Mesenchymal stem cell (in vitro differentiated cells and primary cell): ENCODE measurements at regions not wholly inside any gene's neighbourhood (a gene's known extent, or its start where the extent isn't known, plus 50 kb on each side); places are given as distances from the start of the nearest gene placed in this dataset.

ENCODE experiments used
- DNase-seq: peaks from one replicate; pipeline ENCODE4 v3.0.0-alpha.2; 2013
- H2AFZ ChIP-seq: one replicate; pipeline ENCODE4 v1.6.1; 2013; ENCODE audit warnings: low read depth, mild to moderate bottlenecking, control low read depth, inconsistent platforms, low read length, moderate library complexity
- H2AK5ac ChIP-seq: 2 replicates; pipeline ENCODE4 v1.6.1; 2013; ENCODE audit warnings: low read length, moderate library complexity, mild to moderate bottlenecking, inconsistent platforms; ENCODE audit not compliant: severe bottlenecking
- H2BK120ac ChIP-seq: one replicate; pipeline ENCODE4 v1.6.1; 2013; ENCODE audit warnings: low read depth, mild to moderate bottlenecking, inconsistent platforms, low read length, moderate library complexity
- H2BK12ac ChIP-seq, 2 experiments: one replicate each; pipeline ENCODE4 v1.6.1; 2013; ENCODE audit warnings: inconsistent platforms in 2 of 2, low read length in 2 of 2, mild to moderate bottlenecking in 2 of 2, moderate library complexity in 2 of 2, control low read depth in 1 of 2
- H2BK15ac ChIP-seq: one replicate; pipeline ENCODE4 v1.6.1; 2013; ENCODE audit warnings: mild to moderate bottlenecking, low read depth, inconsistent platforms; ENCODE audit not compliant: poor library complexity, severe bottlenecking
- H2BK5ac ChIP-seq: 2 replicates; pipeline ENCODE4 v1.6.1; 2013; ENCODE audit warnings: low read depth, mild to moderate bottlenecking, low read length, control low read depth, inconsistent platforms; ENCODE audit not compliant: poor library complexity, severe bottlenecking
- H3K14ac ChIP-seq, 2 experiments: one replicate each; pipeline ENCODE4 v1.6.1; 2013; ENCODE audit warnings: inconsistent platforms in 2 of 2, low read length in 2 of 2, control low read depth in 1 of 2, mild to moderate bottlenecking in 1 of 2, moderate library complexity in 1 of 2
- H3K18ac ChIP-seq, 2 experiments: one replicate each; pipeline ENCODE4 v1.6.1; 2013; ENCODE audit warnings: inconsistent platforms in 2 of 2, low read length in 2 of 2, control low read depth in 1 of 2, low read depth in 1 of 2, mild to moderate bottlenecking in 1 of 2
- H3K23ac ChIP-seq, 2 experiments: one replicate each; pipeline ENCODE4 v1.6.1; 2013; ENCODE audit warnings: inconsistent platforms in 2 of 2, low read length in 2 of 2, mild to moderate bottlenecking in 2 of 2, moderate library complexity in 2 of 2, control low read depth in 1 of 2
- H3K27ac ChIP-seq: 2 replicates; pipeline ENCODE4 v1.5.1; 2013; ENCODE audit warnings: mild to moderate bottlenecking, moderate library complexity, low read length, control low read depth, inconsistent platforms; ENCODE audit not compliant: poor library complexity, severe bottlenecking
- H3K27me3 ChIP-seq, 2 experiments: 2 replicates each; pipeline versions ENCODE4 v1.6.1 to v1.7.0; 2013; ENCODE audit warnings: low read length in 2 of 2, mild to moderate bottlenecking in 2 of 2, moderate library complexity in 2 of 2, control low read depth in 1 of 2, inconsistent platforms in 1 of 2; ENCODE audit not compliant: control insufficient read depth in 1 of 2, insufficient read depth in 1 of 2
- H3K36me3 ChIP-seq, 2 experiments: 2 replicates each; pipeline versions ENCODE4 v1.6.1 to v1.7.0; 2013; ENCODE audit warnings: low read length in 2 of 2, control low read depth in 1 of 2, inconsistent platforms in 1 of 2, low read depth in 1 of 2, mild to moderate bottlenecking in 1 of 2; ENCODE audit not compliant: insufficient read depth in 2 of 2, control insufficient read depth in 1 of 2
- H3K4ac ChIP-seq, 2 experiments: one replicate each; pipeline ENCODE4 v1.6.1; 2013; ENCODE audit warnings: inconsistent platforms in 2 of 2, low read length in 2 of 2, mild to moderate bottlenecking in 2 of 2, moderate library complexity in 2 of 2, control low read depth in 1 of 2, low read depth in 1 of 2
- H3K4me1 ChIP-seq: 2 replicates; pipeline ENCODE4 v1.6.1; 2013; ENCODE audit warnings: low read depth, low read length, control low read depth; ENCODE audit not compliant: control insufficient read depth, insufficient read depth
- H3K4me2 ChIP-seq: 2 replicates; pipeline ENCODE4 v1.6.1; 2013; ENCODE audit warnings: low read length, mild to moderate bottlenecking, inconsistent platforms; ENCODE audit not compliant: poor library complexity, severe bottlenecking
- H3K4me3 ChIP-seq, 2 experiments: 2 replicates each; pipeline versions ENCODE4 v1.5.1 to v1.7.0; 2013; ENCODE audit warnings: low read length in 2 of 2, mild to moderate bottlenecking in 2 of 2, control low read depth in 1 of 2, low read depth in 1 of 2; ENCODE audit not compliant: insufficient read depth in 1 of 2
- H3K79me1 ChIP-seq: replicated peaks from 2 replicates; pipeline ENCODE4 v1.6.1; 2013; ENCODE audit warnings: mild to moderate bottlenecking, control low read depth, low read length, inconsistent platforms; ENCODE audit not compliant: poor library complexity, severe bottlenecking
- H3K9ac ChIP-seq: 2 replicates; pipeline ENCODE4 v1.7.0; 2013; ENCODE audit warnings: mild to moderate bottlenecking, low read length, moderate library complexity
- H3K9me3 ChIP-seq: 2 replicates; pipeline ENCODE4 v1.7.0; 2013; ENCODE audit warnings: mild to moderate bottlenecking, low read length; ENCODE audit not compliant: control insufficient read depth
- H4K8ac ChIP-seq: one replicate; pipeline ENCODE4 v1.6.1; 2013; ENCODE audit warnings: inconsistent platforms, mild to moderate bottlenecking, low read length, moderate library complexity
- H4K91ac ChIP-seq: one replicate; pipeline ENCODE4 v1.6.1; 2013; ENCODE audit warnings: mild to moderate bottlenecking, low read length, inconsistent platforms
- WGBS: methylation state at CpG from one replicate; pipeline ENCODE4 v1.1.7; 2013; ENCODE audit warnings: mixed read lengths; 5-methylcytosine and 5-hydroxymethylcytosine counted together

GRCh38 chr2:52054824-52055223 is 1022.9 kb upstream of the NRXN1 start:
- Histone ChIP-seq H4K91ac (no peak overlapping the region), H3K4me1 (no peaks in the 10 kb centered on the region), H2BK15ac (no peak overlapping the region), H2BK12ac (no peak overlapping the region), H2AFZ (no peak overlapping the region), H3K36me3 (no peaks in the 10 kb centered on the region), H3K23ac (no peak overlapping the region), H3K4ac (no peak overlapping the region), H3K27me3 (no peaks in the 10 kb centered on the region), H2AK5ac (no peak overlapping the region), H3K4me2 (no peak overlapping the region), H3K9ac (no peak overlapping the region), H2BK5ac (no peak overlapping the region), H3K27ac (no peak overlapping the region), H3K14ac (no peak overlapping the region), H3K18ac (no peak overlapping the region), H3K79me1 (no peaks in the 10 kb centered on the region), H2BK120ac (no peak overlapping the region), H4K8ac (no peak overlapping the region), H3K4me3 (no peak overlapping the region), H3K9me3 (peaks cover 11% of the 10 kb centered on the region)
- 43% methylated on average over 2 of the region's 3 CpGs for WGBS
- no peak for DNase-seq

GRCh38 chr2:52036853-52037252 is 1004.9 kb upstream of the NRXN1 start:
- H4K8ac ChIP-seq, result no peak overlapping the region
- no peak overlapping the region for H3K18ac ChIP-seq
- H2AFZ ChIP-seq, result no peak overlapping the region
- H3K79me1 ChIP-seq, result no peaks in the 10 kb centered on the region
- no peak overlapping the region for H3K4me3 ChIP-seq
- H2BK5ac ChIP-seq, result no peak overlapping the region
- H3K4me2 ChIP-seq, result no peak overlapping the region
- no peak overlapping the region for H2BK15ac ChIP-seq
- H3K4me1 ChIP-seq, result no peaks in the 10 kb centered on the region
- no peaks in the 10 kb centered on the region for H3K27me3 ChIP-seq
- WGBS, result 73% methylated on average over 1 of the region's 1 CpG
- H2BK12ac ChIP-seq, result no peak overlapping the region
- no peaks in the 10 kb centered on the region for H3K9me3 ChIP-seq
- H3K4ac ChIP-seq, result no peak overlapping the region
- no peak overlapping the region for H2AK5ac ChIP-seq
- H4K91ac ChIP-seq, result no peak overlapping the region
- no peak overlapping the region for H3K9ac ChIP-seq
- no peak overlapping the region for H3K23ac ChIP-seq
- no peak overlapping the region for H3K27ac ChIP-seq
- DNase-seq, result no peak
- no peaks in the 10 kb centered on the region for H3K36me3 ChIP-seq
- no peak overlapping the region for H2BK120ac ChIP-seq
- no peak overlapping the region for H3K14ac ChIP-seq

GRCh38 chr2:52036024-52036423 is 1004.1 kb upstream of the NRXN1 start:
- WGBS, result no CpG with 5 or more reads among the region's 1 CpG
- H2AK5ac ChIP-seq, result no peak overlapping the region
- H2BK15ac ChIP-seq, result no peak overlapping the region
- H3K23ac ChIP-seq, result no peak overlapping the region
- no peak overlapping the region for H3K14ac ChIP-seq
- H3K9me3 ChIP-seq, result no peaks in the 10 kb centered on the region
- H3K18ac ChIP-seq, result no peak overlapping the region
- H2BK5ac ChIP-seq, result no peak overlapping the region
- H3K27me3 ChIP-seq, result no peaks in the 10 kb centered on the region
- H3K27ac ChIP-seq, result no peak overlapping the region
- no peak overlapping the region for H2BK12ac ChIP-seq
- H3K79me1 ChIP-seq, result no peaks in the 10 kb centered on the region
- H3K4me1 ChIP-seq, result no peaks in the 10 kb centered on the region
- H3K4ac ChIP-seq, result no peak overlapping the region
- H3K4me3 ChIP-seq, result no peak overlapping the region
- H3K4me2 ChIP-seq, result peak overlapping the region; percentile 11
- no peak overlapping the region for H2BK120ac ChIP-seq
- H3K9ac ChIP-seq, result no peak overlapping the region
- no peak overlapping the region for H2AFZ ChIP-seq
- no peak overlapping the region for H4K8ac ChIP-seq
- no peaks in the 10 kb centered on the region for H3K36me3 ChIP-seq
- DNase-seq, result no peak
- no peak overlapping the region for H4K91ac ChIP-seq

- Histone ChIP-seq H3K4ac (no peak overlapping the region), H3K4me2 (no peak overlapping the region), H3K9ac (no peak overlapping the region), H4K8ac (no peak overlapping the region), H3K79me1 (no peaks in the 10 kb centered on the region), H2BK12ac (no peak overlapping the region), H3K23ac (no peak overlapping the region), H2BK120ac (no peak overlapping the region), H2AK5ac (no peak overlapping the region), H3K14ac (no peak overlapping the region), H2AFZ (no peak overlapping the region), H3K4me1 (no peaks in the 10 kb centered on the region), H2BK5ac (no peak overlapping the region), H3K36me3 (no peaks in the 10 kb centered on the region), H3K27me3 (no peaks in the 10 kb centered on the region), H2BK15ac (no peak overlapping the region), H3K9me3 (no peaks in the 10 kb centered on the region), H3K27ac (no peak overlapping the region), H3K4me3 (no peak overlapping the region), H4K91ac (no peak overlapping the region), H3K18ac (no peak overlapping the region)
- WGBS, result 90% methylated on average over 1 of the region's 1 CpG
- DNase-seq, result no peak
Measured at GRCh38 chr2:52035391-52035790, 1003.5 kb upstream of the NRXN1 start.
